SK-N-SH (cell line): ENCODE measurements at regions not wholly inside any gene's neighbourhood (a gene's known extent, or its start where the extent isn't known, plus 50 kb on each side); places are given as distances from the start of the nearest gene placed in this dataset.

ENCODE experiments used
- CTCF ChIA-PET: fragments of 300-600, 350-600 bp; formaldehyde crosslinking; extraction: SDS; loops from one replicate; lab custom pipeline; 2021; lab: Yijun Ruan, JAX
- POLR2A ChIA-PET: fragments of 350-600 bp; sonication (Branson Sonifier 250); formaldehyde crosslinking; extraction: SDS; loops from one replicate; lab custom pipeline; 2020; ENCODE audit warnings: antibody characterized with exemption, inconsistent platforms; lab: Yijun Ruan, JAX
- DNase-seq: peaks from one replicate; pipeline ENCODE4 v3.0.0; 2012
- H2AFZ ChIP-seq: fragments of 200-600 bp; sonication (generic); 2 replicates; pipeline ENCODE4 v1.8.1; 2016; ENCODE audit warnings: antibody characterized with exemption, mild to moderate bottlenecking, low read depth
- H3F3A ChIP-seq: fragments of 200-600 bp; sonication (generic); replicated peaks from 2 replicates; pipeline ENCODE3; 2016; ENCODE audit warnings: antibody characterized with exemption, mild to moderate bottlenecking; ENCODE audit not compliant: insufficient read depth
- H3K27ac ChIP-seq, 2 experiments: fragments of 200-500 bp in 1 of 2; fragments of 200-600 bp in 1 of 2; sonication (Bioruptor generic) in 1 of 2; sonication (generic), shearing (Covaris generic) in 1 of 2; 2 replicates each; pipeline versions ENCODE4 v1.5.1 to v1.6.1; 2014 to 2016; ENCODE audit warnings: low read depth in 2 of 2, inconsistent platforms in 1 of 2, low read length in 1 of 2, mild to moderate bottlenecking in 1 of 2, mixed read lengths in 1 of 2
- H3K27me3 ChIP-seq: fragments of 200-600 bp; sonication (generic), shearing (Covaris generic); 2 replicates; pipeline ENCODE4 v1.6.1; 2016; ENCODE audit warnings: mixed run types; ENCODE audit not compliant: insufficient read depth
- H3K36me3 ChIP-seq, 2 experiments: fragments of 200-500 bp in 1 of 2; fragments of 200-600 bp in 1 of 2; sonication (Bioruptor generic) in 1 of 2; sonication (generic) in 1 of 2; replicated peaks in 1 of 2; 2 replicates each; pipeline versions ENCODE3 to v1.5.1; 2014 to 2016; ENCODE audit warnings: low read length in 1 of 2, mild to moderate bottlenecking in 1 of 2; ENCODE audit not compliant: insufficient read depth in 2 of 2, control insufficient read depth in 1 of 2
- H3K4me1 ChIP-seq, 2 experiments: fragments of 200-500 bp in 1 of 2; fragments of 200-600 bp in 1 of 2; sonication (Bioruptor generic) in 1 of 2; sonication (generic), shearing (Covaris generic) in 1 of 2; 2 replicates each; pipeline versions ENCODE4 v1.5.1 to v1.6.1; 2014 to 2016; ENCODE audit warnings: low read depth in 1 of 2, low read length in 1 of 2, mixed run types in 1 of 2; ENCODE audit not compliant: insufficient read depth in 2 of 2, control insufficient read depth in 1 of 2
- H3K4me2 ChIP-seq: fragments of 200-600 bp; sonication (generic), shearing (Covaris generic); 2 replicates; pipeline ENCODE4 v1.6.1; 2017; ENCODE audit warnings: mixed run types
- H3K4me3 ChIP-seq, 2 experiments: fragments of 200-500 bp in 1 of 2; fragments of 200-600 bp in 1 of 2; sonication (Bioruptor generic) in 1 of 2; sonication (generic), shearing (Covaris generic) in 1 of 2; 2 replicates each; pipeline versions ENCODE4 v1.5.1 to v1.8.1; 2014 to 2016; ENCODE audit warnings: low read depth in 2 of 2, inconsistent platforms in 1 of 2, low read length in 1 of 2, mild to moderate bottlenecking in 1 of 2, mixed read lengths in 1 of 2, moderate library complexity in 1 of 2
- H3K79me2 ChIP-seq: fragments of 200-600 bp; sonication (generic); 2 replicates; pipeline ENCODE4 v1.8.1; 2017; ENCODE audit warnings: mild to moderate bottlenecking; ENCODE audit not compliant: insufficient read depth
- H3K9ac ChIP-seq: fragments of 200-600 bp; sonication (generic); 2 replicates; pipeline ENCODE4 v1.6.1; 2017; ENCODE audit warnings: mixed run types
- H3K9me2 ChIP-seq: fragments of 200-600 bp; sonication (generic); 2 replicates; pipeline ENCODE4 v1.6.1; 2017; ENCODE audit warnings: mixed run types
- H3K9me3 ChIP-seq: fragments of 200-600 bp; sonication (generic); 2 replicates; pipeline ENCODE4 v1.6.1; 2017; ENCODE audit warnings: mixed run types, mild to moderate bottlenecking, moderate library complexity
- H4K20me1 ChIP-seq: fragments of 200-600 bp; sonication (generic); 2 replicates; pipeline ENCODE4 v1.6.1; 2017; ENCODE audit warnings: mild to moderate bottlenecking, mixed run types; ENCODE audit not compliant: insufficient read depth
- CHD2 ChIP-seq: fragments of 150-350 bp; IDR thresholded peaks from 2 replicates; pipeline ENCODE4 v1.6.1; 2018; ENCODE audit warnings: low read length; ENCODE audit not compliant: partially characterized antibody
- EP300 ChIP-seq, 2 experiments: IDR thresholded peaks; 2 replicates each; pipeline versions ENCODE4 v1.4.0 to v1.6.1; 2012; ENCODE audit warnings: borderline replicate concordance in 1 of 2, low read depth in 1 of 2, low read length in 1 of 2
- POLR2AphosphoS5 ChIP-seq: IDR thresholded peaks from 2 replicates; pipeline ENCODE4 v1.6.1; 2012; ENCODE audit warnings: low read depth, low read length
- RCOR1 ChIP-seq: fragments of 150-350 bp; IDR thresholded peaks from 2 replicates; pipeline ENCODE4 v1.6.1; 2017; ENCODE audit warnings: antibody characterized with exemption, low read length
- RXRA ChIP-seq: IDR thresholded peaks from 2 replicates; pipeline ENCODE4 v1.4.0; 2012; ENCODE audit warnings: low read depth, mild to moderate bottlenecking, borderline replicate concordance
- TAF1 ChIP-seq: IDR thresholded peaks from 2 replicates; pipeline ENCODE4 v1.6.1; 2012; ENCODE audit warnings: low read depth, mild to moderate bottlenecking, low read length, moderate library complexity, borderline replicate concordance
- WGBS: methylation state at CpG from one replicate; pipeline ENCODE4 v1.1.6; 2017; ENCODE audit warnings: low lambda C conversion rate; 5-methylcytosine and 5-hydroxymethylcytosine counted together
- TF ChIP-seq, protein P1 (sequence below): IDR thresholded peaks from 2 replicates; pipeline ENCODE4 v1.4.0; 2012; ENCODE audit warnings: low read depth
- TF ChIP-seq, protein P2 (sequence below): IDR thresholded peaks from 2 replicates; pipeline ENCODE4; 2012
- TF ChIP-seq, protein P3 (sequence below): fragments of 150-350 bp; IDR thresholded peaks from 2 replicates; pipeline ENCODE4 v1.6.1; 2017; ENCODE audit warnings: antibody characterized with exemption, low read length, low read depth, borderline replicate concordance
- TF ChIP-seq, protein P4 (sequence below): IDR thresholded peaks from 2 replicates; pipeline ENCODE4 v1.4.0; 2012; ENCODE audit warnings: low read depth, borderline replicate concordance
- TF ChIP-seq, protein P5 (sequence below): IDR thresholded peaks from 2 replicates; pipeline ENCODE4 v1.4.0; 2012; ENCODE audit warnings: low read depth, borderline replicate concordance

DNA sequence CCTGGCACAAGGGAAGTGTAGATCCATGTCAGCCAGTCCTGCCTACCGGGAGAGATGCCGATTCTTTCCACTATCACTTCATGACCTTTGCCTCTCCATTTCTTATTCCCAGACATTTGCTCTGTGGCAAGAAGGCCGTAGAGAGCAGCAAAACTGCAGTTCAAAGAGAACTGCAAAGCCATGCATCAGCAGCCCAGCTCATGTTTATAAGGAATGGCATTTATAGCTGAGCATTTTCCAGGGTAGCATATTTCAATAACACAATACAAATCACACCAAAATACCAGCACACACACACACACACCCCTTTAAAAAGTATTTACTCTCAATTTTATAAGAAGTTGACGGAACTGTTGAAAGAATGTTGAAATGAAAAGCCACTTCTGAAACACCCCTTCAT lies 126.7 kb upstream of the EGFLAM start:
- POLR2A ChIA-PET = no interaction called here
- no peak for DNase-seq
- no peaks in the 10 kb centered on the region for H3K9me3 ChIP-seq
- WGBS = 21% methylated on average over 4 of the region's 4 CpGs
- no peaks in the 10 kb centered on the region for H3K4me1 ChIP-seq
- CTCF ChIA-PET = no interaction called here
- no peak overlapping the region for H3K27ac ChIP-seq
- H3K4me3 ChIP-seq = no peak overlapping the region
- no peak overlapping the region for H3K9ac ChIP-seq
- no peaks in the 10 kb centered on the region for H3F3A ChIP-seq
- H3K79me2 ChIP-seq = no peaks in the 10 kb centered on the region
- no peak overlapping the region for H3K4me2 ChIP-seq
- H4K20me1 ChIP-seq = no peaks in the 10 kb centered on the region
- peaks cover 59% of the 10 kb centered on the region; the same call in 1 of the 2 replicates for H3K27me3 ChIP-seq
- TF ChIP-seq RCOR1 = no peak
- no peak overlapping the region for H2AFZ ChIP-seq
- no peaks in the 10 kb centered on the region for H3K36me3 ChIP-seq
- H3K9me2 ChIP-seq = no peaks in the 10 kb centered on the region

DNA sequence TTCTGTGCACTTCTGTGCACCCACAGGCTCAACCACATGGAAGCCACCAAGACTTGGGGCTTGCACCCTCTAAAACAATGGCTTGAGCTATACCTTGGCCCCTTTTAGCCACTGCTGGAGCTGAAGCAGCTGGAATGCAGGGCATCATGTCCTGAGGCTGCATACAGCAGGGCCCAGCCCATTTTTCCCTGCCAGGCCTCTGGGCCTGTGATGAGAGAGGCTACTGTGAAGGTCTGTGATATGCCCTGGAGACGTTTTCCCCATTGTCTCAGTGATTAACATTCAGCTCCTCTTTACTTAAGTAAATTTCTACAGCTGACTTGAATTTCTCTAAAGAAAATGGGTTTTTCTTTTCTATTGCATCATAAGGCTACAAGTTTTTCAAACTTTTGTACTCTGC lies 134.0 kb upstream of the EGFLAM start:
- Histone ChIP-seq H3K9me2 (no peaks in the 10 kb centered on the region), H3K27me3 (peaks cover 21% of the 10 kb centered on the region; the same call in 1 of the 2 replicates), H3K27ac (no peak overlapping the region), H3K36me3 (no peaks in the 10 kb centered on the region), H3K4me1 (no peaks in the 10 kb centered on the region), H4K20me1 (no peaks in the 10 kb centered on the region), H3F3A (no peaks in the 10 kb centered on the region), H3K4me2 (no peak overlapping the region), H3K9ac (no peak overlapping the region), H3K79me2 (no peaks in the 10 kb centered on the region), H2AFZ (no peak overlapping the region), H3K9me3 (no peaks in the 10 kb centered on the region), H3K4me3 (no peak overlapping the region)
- no peak for TF ChIP-seq EP300 (IDR thresholded peaks at IDR 0.05; ENCODE audit: borderline replicate concordance in 1 of 2, low read depth in 1 of 2, low read length in 1 of 2)
- no peak for TF ChIP-seq TAF1
- TF ChIP-seq, protein P1, sequence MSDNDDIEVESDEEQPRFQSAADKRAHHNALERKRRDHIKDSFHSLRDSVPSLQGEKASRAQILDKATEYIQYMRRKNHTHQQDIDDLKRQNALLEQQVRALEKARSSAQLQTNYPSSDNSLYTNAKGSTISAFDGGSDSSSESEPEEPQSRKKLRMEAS = no peak
- TF ChIP-seq, protein P2, sequence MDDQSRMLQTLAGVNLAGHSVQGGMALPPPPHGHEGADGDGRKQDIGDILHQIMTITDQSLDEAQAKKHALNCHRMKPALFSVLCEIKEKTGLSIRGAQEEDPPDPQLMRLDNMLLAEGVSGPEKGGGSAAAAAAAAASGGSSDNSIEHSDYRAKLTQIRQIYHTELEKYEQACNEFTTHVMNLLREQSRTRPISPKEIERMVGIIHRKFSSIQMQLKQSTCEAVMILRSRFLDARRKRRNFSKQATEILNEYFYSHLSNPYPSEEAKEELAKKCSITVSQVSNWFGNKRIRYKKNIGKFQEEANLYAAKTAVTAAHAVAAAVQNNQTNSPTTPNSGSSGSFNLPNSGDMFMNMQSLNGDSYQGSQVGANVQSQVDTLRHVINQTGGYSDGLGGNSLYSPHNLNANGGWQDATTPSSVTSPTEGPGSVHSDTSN = no peak
- TF ChIP-seq, protein P3, sequence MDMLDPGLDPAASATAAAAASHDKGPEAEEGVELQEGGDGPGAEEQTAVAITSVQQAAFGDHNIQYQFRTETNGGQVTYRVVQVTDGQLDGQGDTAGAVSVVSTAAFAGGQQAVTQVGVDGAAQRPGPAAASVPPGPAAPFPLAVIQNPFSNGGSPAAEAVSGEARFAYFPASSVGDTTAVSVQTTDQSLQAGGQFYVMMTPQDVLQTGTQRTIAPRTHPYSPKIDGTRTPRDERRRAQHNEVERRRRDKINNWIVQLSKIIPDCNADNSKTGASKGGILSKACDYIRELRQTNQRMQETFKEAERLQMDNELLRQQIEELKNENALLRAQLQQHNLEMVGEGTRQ = no peak
- TF ChIP-seq RXRA = no peak
- TF ChIP-seq CHD2 = no peak
- no peak for TF ChIP-seq RCOR1
- TF ChIP-seq, protein P4, sequence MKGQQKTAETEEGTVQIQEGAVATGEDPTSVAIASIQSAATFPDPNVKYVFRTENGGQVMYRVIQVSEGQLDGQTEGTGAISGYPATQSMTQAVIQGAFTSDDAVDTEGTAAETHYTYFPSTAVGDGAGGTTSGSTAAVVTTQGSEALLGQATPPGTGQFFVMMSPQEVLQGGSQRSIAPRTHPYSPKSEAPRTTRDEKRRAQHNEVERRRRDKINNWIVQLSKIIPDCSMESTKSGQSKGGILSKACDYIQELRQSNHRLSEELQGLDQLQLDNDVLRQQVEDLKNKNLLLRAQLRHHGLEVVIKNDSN = no peak
- TF ChIP-seq, protein P5, sequence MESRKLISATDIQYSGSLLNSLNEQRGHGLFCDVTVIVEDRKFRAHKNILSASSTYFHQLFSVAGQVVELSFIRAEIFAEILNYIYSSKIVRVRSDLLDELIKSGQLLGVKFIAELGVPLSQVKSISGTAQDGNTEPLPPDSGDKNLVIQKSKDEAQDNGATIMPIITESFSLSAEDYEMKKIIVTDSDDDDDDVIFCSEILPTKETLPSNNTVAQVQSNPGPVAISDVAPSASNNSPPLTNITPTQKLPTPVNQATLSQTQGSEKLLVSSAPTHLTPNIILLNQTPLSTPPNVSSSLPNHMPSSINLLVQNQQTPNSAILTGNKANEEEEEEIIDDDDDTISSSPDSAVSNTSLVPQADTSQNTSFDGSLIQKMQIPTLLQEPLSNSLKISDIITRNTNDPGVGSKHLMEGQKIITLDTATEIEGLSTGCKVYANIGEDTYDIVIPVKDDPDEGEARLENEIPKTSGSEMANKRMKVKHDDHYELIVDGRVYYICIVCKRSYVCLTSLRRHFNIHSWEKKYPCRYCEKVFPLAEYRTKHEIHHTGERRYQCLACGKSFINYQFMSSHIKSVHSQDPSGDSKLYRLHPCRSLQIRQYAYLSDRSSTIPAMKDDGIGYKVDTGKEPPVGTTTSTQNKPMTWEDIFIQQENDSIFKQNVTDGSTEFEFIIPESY = no peak
- no peak for TF ChIP-seq POLR2AphosphoS5
- DNase-seq = no peak
- ChIA-PET POLR2A (no interaction called here), CTCF (no interaction called here)
- 0% methylated on average over 1 of the region's 1 CpG for WGBS
